ENCODE measurements at regions not wholly inside any gene's neighbourhood (a gene's known extent, or its start where the extent isn't known, plus 50 kb on each side); places are given as distances from the start of the nearest gene placed in this dataset.

GRCh38 chr5:19067741-19068140, 920.3 kb downstream of the CDH18 start:
- no peak for TF ChIP-seq CTCF (IDR thresholded peaks at IDR 0.05)
- TF ChIP-seq SIN3A (IDR thresholded peaks at IDR 0.05; ENCODE audit: borderline replicate concordance, insufficient read depth, low read depth, low read length): no peak
- TF ChIP-seq TCF7L2 (IDR thresholded peaks at IDR 0.05; ENCODE audit: low read depth, low read length): no peak
